HCT116 (cell line): ENCODE measurements at regions not wholly inside any gene's neighbourhood (a gene's known extent, or its start where the extent isn't known, plus 50 kb on each side); places are given as distances from the start of the nearest gene placed in this dataset.

Source experiments
- CEBPB ChIP-seq: IDR thresholded peaks from 2 replicates; pipeline ENCODE4 v1.6.1; 2012; ENCODE audit warnings: low read depth
- CTCF ChIP-seq, 3 experiments: fragments of 200-600 bp in 1 of 3; sonication (generic) in 1 of 3; IDR thresholded peaks in 2 of 3; conservative IDR thresholded peaks in 1 of 3; 2 replicates each; pipeline ENCODE4 v1.5.1; 2012 to 2017; ENCODE audit warnings: low read depth in 2 of 3, low read length in 2 of 3, antibody characterized with exemption in 1 of 3, borderline replicate concordance in 1 of 3, control low read depth in 1 of 3, mild to moderate bottlenecking in 1 of 3, mixed read lengths in 1 of 3, mixed run types in 1 of 3, moderate library complexity in 1 of 3; ENCODE audit not compliant: insufficient read depth in 1 of 3
- EZH2 ChIP-seq: fragments of 200-600 bp; sonication (generic); IDR thresholded peaks from 2 replicates; pipeline ENCODE4 v1.6.1; 2017; ENCODE audit warnings: antibody characterized with exemption, mixed run types
- EZH2phosphoT487 ChIP-seq: fragments of 200-600 bp; IDR thresholded peaks from 2 replicates; pipeline ENCODE4 v1.6.1; 2018; ENCODE audit warnings: antibody characterized with exemption, borderline replicate concordance
- FOSL1 ChIP-seq: IDR thresholded peaks from 2 replicates; pipeline ENCODE4 v1.6.1; 2012; ENCODE audit warnings: low read depth
- JUND ChIP-seq: IDR thresholded peaks from 2 replicates; pipeline ENCODE4 v1.6.1; 2012
- MAX ChIP-seq: IDR thresholded peaks from 2 replicates; pipeline ENCODE4 v1.6.1; 2012
- POLR2A ChIP-seq: IDR thresholded peaks from 2 replicates; pipeline ENCODE4 v1.7.0; 2011; ENCODE audit warnings: borderline replicate concordance; ENCODE audit not compliant: insufficient read depth, insufficient read length; ENCODE audit errors: extremely low read depth
- POLR2AphosphoS5 ChIP-seq: IDR thresholded peaks from 2 replicates; pipeline ENCODE4 v1.6.1; 2011; ENCODE audit warnings: mild to moderate bottlenecking, low read depth, low read length, moderate library complexity
- RAD21 ChIP-seq: IDR thresholded peaks from 2 replicates; pipeline ENCODE4 v1.6.1; 2012; ENCODE audit warnings: low read depth, mild to moderate bottlenecking
- REST ChIP-seq: IDR thresholded peaks from 2 replicates; pipeline ENCODE4 v1.6.1; 2012; ENCODE audit warnings: low read depth
- SIN3A ChIP-seq: IDR thresholded peaks from 2 replicates; pipeline ENCODE4 v1.6.1; 2012; ENCODE audit warnings: low read depth
- ZNF274 ChIP-seq: fragments of 200-500 bp; sonication (Bioruptor generic); IDR thresholded peaks from 2 replicates; pipeline ENCODE4 v1.6.1; 2014; ENCODE audit warnings: mild to moderate bottlenecking, low read depth, low read length, inconsistent platforms

- TF ChIP-seq CTCF (IDR thresholded peaks at IDR 0.05 in 2 of 3, conservative IDR thresholded peaks at IDR 0.05 in 1 of 3; ENCODE audit: borderline replicate concordance in 1 of 3, insufficient read depth in 1 of 3, low read depth in 2 of 3, low read length in 2 of 3) (no peak), POLR2A (no peak), SIN3A (no peak), REST (no peak), JUND (no peak), EZH2 (no peak), ZNF274 (no peak), POLR2AphosphoS5 (no peak), CEBPB (no peak), EZH2phosphoT487 (no peak), FOSL1 (no peak), MAX (no peak), RAD21 (no peak)
Measured at GRCh38 chr21:27277110-27277509, 310.2 kb upstream of the ADAMTS5 start.
